ENCODE measurements at regions not wholly inside any gene's neighbourhood (a gene's known extent, or its start where the extent isn't known, plus 50 kb on each side); places are given as distances from the start of the nearest gene placed in this dataset.

- DNase-seq, result no peak
These were observed 218.2 kb upstream of the CELF4 start for GRCh38 chr18:37783771-37784170.

- no peak for DNase-seq
These were observed 213.6 kb upstream of the CELF4 start for GRCh38 chr18:37779220-37779619.

GRCh38 chr18:37778417-37779165 is 213.0 kb upstream of the CELF4 start:
- DNase-seq, result peak; percentile 44

- no peak for DNase-seq
These were observed 204.2 kb upstream of the CELF4 start for GRCh38 chr18:37769826-37770225.

GRCh38 chr18:37764541-37765288 is 199.1 kb upstream of the CELF4 start:
- no peak for DNase-seq

GRCh38 chr18:37762076-37762621 is 196.6 kb upstream of the CELF4 start:
- no peak for DNase-seq

- DNase-seq, result no peak
These were observed 188.5 kb upstream of the CELF4 start for GRCh38 chr18:37754141-37754540.

GRCh38 chr18:37742436-37742835 is 176.8 kb upstream of the CELF4 start:
- DNase-seq, result no peak

GRCh38 chr18:37741032-37741623 is 175.5 kb upstream of the CELF4 start:
- DNase-seq, result no peak

- DNase-seq, result no peak
These were observed 168.8 kb upstream of the CELF4 start for GRCh38 chr18:37734406-37734805.

- DNase-seq, result no peak
These were observed 164.1 kb upstream of the CELF4 start for GRCh38 chr18:37729716-37730115.

- no peak for DNase-seq
These were observed 158.6 kb upstream of the CELF4 start for GRCh38 chr18:37724206-37724605.

- no peak for DNase-seq
These were observed 156.2 kb upstream of the CELF4 start for GRCh38 chr18:37721544-37722522.

GRCh38 chr18:37720663-37721062 is 155.1 kb upstream of the CELF4 start:
- DNase-seq, result no peak

GRCh38 chr18:37717656-37718055 is 152.1 kb upstream of the CELF4 start:
- no peak for DNase-seq

GRCh38 chr18:37717098-37717497 is 151.5 kb upstream of the CELF4 start:
- no peak for DNase-seq

GRCh38 chr18:37716106-37716735 is 150.6 kb upstream of the CELF4 start:
- no peak for DNase-seq

GRCh38 chr18:37714691-37715090 is 149.1 kb upstream of the CELF4 start:
- peak; percentile 30 for DNase-seq

GRCh38 chr18:37712776-37713175 is 147.2 kb upstream of the CELF4 start:
- DNase-seq, result no peak

- no peak for DNase-seq
These were observed 146.3 kb upstream of the CELF4 start for GRCh38 chr18:37711766-37712505.

GRCh38 chr18:37710726-37711125 is 145.1 kb upstream of the CELF4 start:
- peak; percentile 6 for DNase-seq

Data from NCI-H1694 (cell line).